ENCODE measurements at regions not wholly inside any gene's neighbourhood (a gene's known extent, or its start where the extent isn't known, plus 50 kb on each side); places are given as distances from the start of the nearest gene placed in this dataset.

DNA sequence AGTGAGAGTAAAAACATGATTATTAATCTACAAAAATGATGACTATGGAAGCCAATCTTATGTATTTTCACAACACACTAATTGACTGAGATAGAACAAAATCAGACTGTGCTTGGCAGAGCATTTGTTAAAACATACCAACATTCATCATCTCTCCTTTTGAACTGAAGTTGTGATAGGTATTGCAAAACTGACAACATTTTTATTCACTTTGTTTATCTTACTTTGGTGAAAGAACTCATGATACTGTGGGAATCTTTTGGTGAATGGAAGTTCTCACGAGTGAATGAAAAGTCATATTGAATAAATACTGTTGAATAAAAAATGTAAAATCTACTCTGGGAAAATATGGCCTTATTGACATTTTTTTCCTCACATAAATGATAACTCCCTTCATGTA, 1430.2 kb upstream of the PIK3C3 start:
- FAIRE-seq, result no peak
- TF ChIP-seq, protein P1, sequence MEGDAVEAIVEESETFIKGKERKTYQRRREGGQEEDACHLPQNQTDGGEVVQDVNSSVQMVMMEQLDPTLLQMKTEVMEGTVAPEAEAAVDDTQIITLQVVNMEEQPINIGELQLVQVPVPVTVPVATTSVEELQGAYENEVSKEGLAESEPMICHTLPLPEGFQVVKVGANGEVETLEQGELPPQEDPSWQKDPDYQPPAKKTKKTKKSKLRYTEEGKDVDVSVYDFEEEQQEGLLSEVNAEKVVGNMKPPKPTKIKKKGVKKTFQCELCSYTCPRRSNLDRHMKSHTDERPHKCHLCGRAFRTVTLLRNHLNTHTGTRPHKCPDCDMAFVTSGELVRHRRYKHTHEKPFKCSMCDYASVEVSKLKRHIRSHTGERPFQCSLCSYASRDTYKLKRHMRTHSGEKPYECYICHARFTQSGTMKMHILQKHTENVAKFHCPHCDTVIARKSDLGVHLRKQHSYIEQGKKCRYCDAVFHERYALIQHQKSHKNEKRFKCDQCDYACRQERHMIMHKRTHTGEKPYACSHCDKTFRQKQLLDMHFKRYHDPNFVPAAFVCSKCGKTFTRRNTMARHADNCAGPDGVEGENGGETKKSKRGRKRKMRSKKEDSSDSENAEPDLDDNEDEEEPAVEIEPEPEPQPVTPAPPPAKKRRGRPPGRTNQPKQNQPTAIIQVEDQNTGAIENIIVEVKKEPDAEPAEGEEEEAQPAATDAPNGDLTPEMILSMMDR (IDR thresholded peaks at IDR 0.05; ENCODE audit: insufficient read depth, low read length, severe bottlenecking), result no peak
- no peak for DNase-seq (ENCODE audit: low read depth)
- no peaks in the 10 kb centered on the region for H3K27me3 ChIP-seq (ENCODE audit: control insufficient read depth, insufficient read depth, low read length)
- H3K36me3 ChIP-seq (ENCODE audit: control insufficient read depth, insufficient read depth, low read length), result no peaks in the 10 kb centered on the region
- no peak overlapping the region for H3K4me3 ChIP-seq (ENCODE audit: low read depth, low read length)

GRCh38 chr18:40523287-40523686, 1431.7 kb upstream of the PIK3C3 start:
- no peaks in the 10 kb centered on the region for H3K27me3 ChIP-seq (ENCODE audit: control insufficient read depth, insufficient read depth, low read length)
- no peak overlapping the region for H3K4me3 ChIP-seq (ENCODE audit: low read depth, low read length)
- TF ChIP-seq, protein P1 (IDR thresholded peaks at IDR 0.05; ENCODE audit: insufficient read depth, low read length, severe bottlenecking), result no peak
- no peak for DNase-seq (ENCODE audit: low read depth)
- H3K36me3 ChIP-seq (ENCODE audit: control insufficient read depth, insufficient read depth, low read length), result no peaks in the 10 kb centered on the region
- no peak for FAIRE-seq

GRCh38 chr18:40501026-40501425, 1454.0 kb upstream of the PIK3C3 start:
- Histone ChIP-seq H3K36me3 (ENCODE audit: control insufficient read depth, insufficient read depth, low read length) (no peaks in the 10 kb centered on the region), H3K4me3 (ENCODE audit: low read depth, low read length) (no peak overlapping the region), H3K27me3 (ENCODE audit: control insufficient read depth, insufficient read depth, low read length) (no peaks in the 10 kb centered on the region)
- TF ChIP-seq, protein P1 (IDR thresholded peaks at IDR 0.05; ENCODE audit: insufficient read depth, low read length, severe bottlenecking), result no peak
- FAIRE-seq (no peak), DNase-seq (ENCODE audit: low read depth) (no peak)

GRCh38 chr18:40494603-40495002, 1460.4 kb upstream of the PIK3C3 start:
- Histone ChIP-seq H3K27me3 (ENCODE audit: control insufficient read depth, insufficient read depth, low read length) (no peaks in the 10 kb centered on the region), H3K4me3 (ENCODE audit: low read depth, low read length) (no peak overlapping the region), H3K36me3 (ENCODE audit: control insufficient read depth, insufficient read depth, low read length) (no peaks in the 10 kb centered on the region)
- FAIRE-seq, result no peak
- no peak for DNase-seq (ENCODE audit: low read depth)
- TF ChIP-seq, protein P1 (IDR thresholded peaks at IDR 0.05; ENCODE audit: insufficient read depth, low read length, severe bottlenecking), result no peak

DNA sequence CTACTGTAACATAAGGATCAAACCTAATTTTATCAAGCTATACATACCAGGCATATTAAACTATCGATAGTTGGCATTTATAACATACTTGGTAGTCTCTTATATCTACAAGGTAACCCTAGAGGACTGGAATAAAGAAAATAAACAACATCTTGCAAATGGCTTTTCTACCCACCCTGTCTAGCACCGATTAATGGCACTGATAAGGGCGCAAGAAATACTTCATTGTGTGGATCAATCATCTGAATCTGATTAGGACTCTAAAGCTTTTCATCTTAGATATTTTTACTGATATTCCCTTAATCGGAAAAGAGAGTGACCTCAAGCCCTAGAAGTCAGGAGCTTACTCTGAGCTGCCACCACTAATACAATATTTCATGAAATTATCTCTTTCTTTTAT, 1461.7 kb upstream of the PIK3C3 start:
- DNase-seq (ENCODE audit: low read depth) (no peak), FAIRE-seq (no peak)
- TF ChIP-seq, protein P1 (IDR thresholded peaks at IDR 0.05; ENCODE audit: insufficient read depth, low read length, severe bottlenecking), result no peak
- no peak overlapping the region for H3K4me3 ChIP-seq (ENCODE audit: low read depth, low read length)
- no peaks in the 10 kb centered on the region for H3K27me3 ChIP-seq (ENCODE audit: control insufficient read depth, insufficient read depth, low read length)
- H3K36me3 ChIP-seq (ENCODE audit: control insufficient read depth, insufficient read depth, low read length), result no peaks in the 10 kb centered on the region

- H3K27me3 ChIP-seq (ENCODE audit: control insufficient read depth, insufficient read depth, low read length), result no peaks in the 10 kb centered on the region
- H3K36me3 ChIP-seq (ENCODE audit: control insufficient read depth, insufficient read depth, low read length), result no peaks in the 10 kb centered on the region
- no peak overlapping the region for H3K4me3 ChIP-seq (ENCODE audit: low read depth, low read length)
- FAIRE-seq, result no peak
- no peak for DNase-seq (ENCODE audit: low read depth)
- TF ChIP-seq, protein P1 (IDR thresholded peaks at IDR 0.05; ENCODE audit: insufficient read depth, low read length, severe bottlenecking), result no peak
These were observed 1465.7 kb upstream of the PIK3C3 start for GRCh38 chr18:40489301-40489700.

Data from bronchial epithelial cell (primary cell).